Fibroblast of lung (primary cell): ENCODE measurements at regions not wholly inside any gene's neighbourhood (a gene's known extent, or its start where the extent isn't known, plus 50 kb on each side); places are given as distances from the start of the nearest gene placed in this dataset.

ENCODE experiments used
- DNase-seq, 2 donors: peaks; one replicate each; pipeline versions ENCODE4 v3.0.0 to v3.0.0-alpha.2; 2010; ENCODE audit warnings: low read depth in 2 of 2
- H2AFZ ChIP-seq: 2 replicates; pipeline ENCODE4 v1.5.1; 2012; ENCODE audit warnings: low read length, control low read depth, inconsistent platforms
- H3K27ac ChIP-seq: 2 replicates; pipeline ENCODE4 v1.5.1; 2011; ENCODE audit warnings: low read length, control low read depth; ENCODE audit not compliant: insufficient read depth
- H3K27me3 ChIP-seq: 2 replicates; pipeline ENCODE4 v1.5.1; 2011; ENCODE audit warnings: mild to moderate bottlenecking, low read length; ENCODE audit not compliant: control insufficient read depth, insufficient read depth
- H3K36me3 ChIP-seq: 2 replicates; pipeline ENCODE4 v1.5.1; 2011; ENCODE audit warnings: low read length; ENCODE audit not compliant: control insufficient read depth, insufficient read depth
- H3K4me1 ChIP-seq: 2 replicates; pipeline ENCODE4 v1.5.1; 2011; ENCODE audit warnings: low read length; ENCODE audit not compliant: control insufficient read depth, insufficient read depth; ENCODE audit errors: extremely low read depth
- H3K4me2 ChIP-seq: 2 replicates; pipeline ENCODE4 v1.5.1; 2011; ENCODE audit warnings: low read length, control low read depth; ENCODE audit not compliant: insufficient read depth; ENCODE audit errors: extremely low read depth
- H3K4me3 ChIP-seq, 4 experiments: fragments of 200-600 bp in 1 of 4; sonication (generic) in 1 of 4; replicated peaks in 1 of 4; 2 replicates each; pipeline ENCODE4 v1.5.1; 2011 to 2016; ENCODE audit warnings: low read length in 4 of 4, low read depth in 3 of 4, mild to moderate bottlenecking in 3 of 4, control low read depth in 2 of 4, inconsistent platforms in 1 of 4, mixed read lengths in 1 of 4; ENCODE audit not compliant: insufficient read depth in 1 of 4; ENCODE audit errors: control extremely low read depth in 1 of 4
- H3K79me2 ChIP-seq: 2 replicates; pipeline ENCODE4 v1.5.1; 2012; ENCODE audit warnings: mild to moderate bottlenecking, low read length, inconsistent platforms; ENCODE audit not compliant: control insufficient read depth, insufficient read depth
- H3K9ac ChIP-seq: 2 replicates; pipeline ENCODE4 v1.5.1; 2011; ENCODE audit warnings: mild to moderate bottlenecking, low read length, control low read depth; ENCODE audit not compliant: insufficient read depth
- H3K9me3 ChIP-seq: 2 replicates; pipeline ENCODE4 v1.5.1; 2012; ENCODE audit warnings: low read depth, low read length; ENCODE audit not compliant: control insufficient read depth, insufficient read depth
- H4K20me1 ChIP-seq: 2 replicates; pipeline ENCODE4 v1.5.1; 2011; ENCODE audit warnings: low read length; ENCODE audit not compliant: control insufficient read depth, insufficient read depth; ENCODE audit errors: extremely low read depth
- EZH2 ChIP-seq: IDR thresholded peaks from 2 replicates; pipeline ENCODE4 v1.5.1; 2012; ENCODE audit warnings: low read length, control low read depth, mild to moderate bottlenecking; ENCODE audit errors: missing control alignments
- TF ChIP-seq, protein P1 (sequence below), 2 donors: IDR thresholded peaks in 1 of 2; conservative IDR thresholded peaks in 1 of 2; 1 replicate in 1 of 2; 2 replicates in 1 of 2; pipeline ENCODE4 v1.5.1; 2011 to 2012; ENCODE audit warnings: low read length in 2 of 2, control low read depth in 1 of 2, inconsistent platforms in 1 of 2, low read depth in 1 of 2, mild to moderate bottlenecking in 1 of 2

DNA sequence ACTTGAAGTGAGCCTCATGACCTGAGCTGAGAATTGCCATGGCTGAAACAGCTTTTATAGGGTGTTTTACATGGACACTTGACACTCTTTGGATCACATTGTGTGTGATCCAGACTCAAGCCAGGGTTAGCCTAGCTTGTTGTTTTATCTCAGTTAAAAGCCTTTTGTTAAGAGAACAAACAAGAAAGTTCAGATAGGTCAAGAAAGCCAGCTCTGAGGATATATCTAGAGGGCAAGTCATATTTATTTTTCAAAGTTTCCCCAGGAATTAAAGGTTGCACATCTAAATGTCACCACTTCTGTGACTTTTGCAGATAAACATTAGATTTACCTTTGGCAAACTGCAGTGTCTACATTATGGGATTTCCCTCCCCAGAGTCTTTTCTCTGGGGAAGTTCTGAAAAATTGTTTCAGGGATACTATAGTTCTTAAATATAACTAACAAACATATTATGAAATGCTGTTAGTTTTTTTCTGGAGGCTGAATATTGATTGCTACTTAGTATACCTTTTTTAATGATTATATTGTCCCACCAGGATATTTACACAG, 134.5 kb downstream of the C9orf152 start:
- Histone ChIP-seq H3K4me3 (no peak overlapping the region), H3K4me1 (peaks cover 23% of the 10 kb centered on the region), H3K27ac (peak overlapping the region; percentile 22), H3K4me2 (no peak overlapping the region), H4K20me1 (no peaks in the 10 kb centered on the region), H3K79me2 (peaks cover 93% of the 10 kb centered on the region), H3K27me3 (no peaks in the 10 kb centered on the region), H3K9ac (no peak overlapping the region), H3K36me3 (no peaks in the 10 kb centered on the region), H3K9me3 (no peaks in the 10 kb centered on the region), H2AFZ (no peak overlapping the region)
- no peak for DNase-seq
- TF ChIP-seq EZH2 = no peak
- TF ChIP-seq, protein P1, sequence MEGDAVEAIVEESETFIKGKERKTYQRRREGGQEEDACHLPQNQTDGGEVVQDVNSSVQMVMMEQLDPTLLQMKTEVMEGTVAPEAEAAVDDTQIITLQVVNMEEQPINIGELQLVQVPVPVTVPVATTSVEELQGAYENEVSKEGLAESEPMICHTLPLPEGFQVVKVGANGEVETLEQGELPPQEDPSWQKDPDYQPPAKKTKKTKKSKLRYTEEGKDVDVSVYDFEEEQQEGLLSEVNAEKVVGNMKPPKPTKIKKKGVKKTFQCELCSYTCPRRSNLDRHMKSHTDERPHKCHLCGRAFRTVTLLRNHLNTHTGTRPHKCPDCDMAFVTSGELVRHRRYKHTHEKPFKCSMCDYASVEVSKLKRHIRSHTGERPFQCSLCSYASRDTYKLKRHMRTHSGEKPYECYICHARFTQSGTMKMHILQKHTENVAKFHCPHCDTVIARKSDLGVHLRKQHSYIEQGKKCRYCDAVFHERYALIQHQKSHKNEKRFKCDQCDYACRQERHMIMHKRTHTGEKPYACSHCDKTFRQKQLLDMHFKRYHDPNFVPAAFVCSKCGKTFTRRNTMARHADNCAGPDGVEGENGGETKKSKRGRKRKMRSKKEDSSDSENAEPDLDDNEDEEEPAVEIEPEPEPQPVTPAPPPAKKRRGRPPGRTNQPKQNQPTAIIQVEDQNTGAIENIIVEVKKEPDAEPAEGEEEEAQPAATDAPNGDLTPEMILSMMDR (conservative IDR thresholded peaks at IDR 0.05 in 1 of 2, IDR thresholded peaks at IDR 0.05 in 1 of 2; ENCODE audit: low read depth in 1 of 2, low read length in 2 of 2) = no peak

DNA sequence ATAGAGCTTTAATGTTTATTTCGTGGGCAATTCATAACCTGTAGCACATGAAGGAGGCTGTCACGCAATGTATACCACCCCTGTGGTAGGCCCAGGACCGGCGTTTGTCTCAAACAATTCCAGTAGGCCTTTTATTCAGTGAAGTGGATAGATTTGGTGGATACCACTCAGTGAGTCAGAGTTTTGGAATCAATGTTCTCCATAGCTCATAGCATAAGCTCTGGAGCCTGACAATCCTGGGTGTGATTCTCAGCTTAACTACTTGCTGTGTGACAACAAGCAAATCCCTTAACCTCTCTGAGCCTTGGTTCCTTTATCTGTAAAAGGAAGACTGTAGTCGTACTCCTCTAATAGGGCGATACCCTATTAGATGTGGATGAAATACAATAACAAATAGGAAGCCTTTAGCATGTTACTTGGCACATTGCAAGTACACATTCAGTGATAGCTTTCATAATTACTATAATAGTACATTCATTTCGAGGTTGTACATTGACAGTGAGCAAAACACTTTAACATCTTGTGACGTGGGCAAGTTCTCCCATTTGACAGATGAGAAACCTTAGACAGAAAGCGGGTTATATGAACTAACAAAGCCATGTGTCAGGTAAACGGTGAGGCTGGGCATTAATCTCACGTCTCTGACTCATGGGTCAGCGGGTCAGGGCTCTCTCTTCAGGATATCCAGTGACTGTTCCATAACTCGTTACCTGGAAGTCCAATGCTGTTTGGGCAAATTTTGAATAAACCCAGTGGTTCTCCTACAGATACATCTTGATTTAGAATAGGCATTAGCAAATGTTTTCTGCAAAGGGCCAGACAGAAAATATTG, 130.8 kb downstream of the C9orf152 start:
- Histone ChIP-seq H3K79me2 (peaks cover 96% of the 10 kb centered on the region), H3K4me1 (peaks cover 22% of the 10 kb centered on the region), H3K4me2 (peak overlapping the region; percentile 37), H3K9ac (no peak overlapping the region), H3K9me3 (no peaks in the 10 kb centered on the region), H3K27ac (peak overlapping the region; percentile 26), H4K20me1 (peaks cover 6% of the 10 kb centered on the region), H2AFZ (no peak overlapping the region), H3K36me3 (no peaks in the 10 kb centered on the region), H3K4me3 (no peak overlapping the region), H3K27me3 (no peaks in the 10 kb centered on the region)
- peak; percentile 64 to 94 for DNase-seq
- TF ChIP-seq, protein P1 (conservative IDR thresholded peaks at IDR 0.05 in 1 of 2, IDR thresholded peaks at IDR 0.05 in 1 of 2; ENCODE audit: low read depth in 1 of 2, low read length in 2 of 2) = no peak
- TF ChIP-seq EZH2 = no peak

DNA sequence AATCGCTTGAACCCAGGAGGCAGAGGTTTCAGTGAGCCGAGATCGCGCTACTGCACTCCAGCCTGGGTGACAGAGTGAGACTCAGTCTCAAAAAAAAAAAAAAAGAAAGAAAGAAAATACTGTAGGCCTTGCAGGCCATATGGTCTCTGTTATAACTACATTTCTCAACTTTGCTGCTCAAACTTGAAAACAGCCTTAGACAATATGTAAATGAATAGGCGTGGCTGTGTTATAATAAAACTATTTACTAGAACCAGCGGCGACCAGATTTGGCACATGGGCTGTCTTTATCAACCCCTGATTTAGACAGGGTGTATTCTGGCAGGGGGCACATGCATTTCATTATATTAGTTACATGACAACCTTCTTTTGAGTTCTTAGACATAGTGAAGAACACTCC, 130.0 kb downstream of the C9orf152 start:
- Histone ChIP-seq H3K9me3 (no peaks in the 10 kb centered on the region), H3K4me1 (peaks cover 26% of the 10 kb centered on the region), H2AFZ (no peak overlapping the region), H3K36me3 (no peaks in the 10 kb centered on the region), H3K27ac (no peak overlapping the region), H3K27me3 (no peaks in the 10 kb centered on the region), H3K4me2 (no peak overlapping the region), H3K9ac (no peak overlapping the region), H3K4me3 (no peak overlapping the region), H3K79me2 (peaks cover 95% of the 10 kb centered on the region), H4K20me1 (peaks cover 6% of the 10 kb centered on the region)
- TF ChIP-seq EZH2 = no peak
- TF ChIP-seq, protein P1 (conservative IDR thresholded peaks at IDR 0.05 in 1 of 2, IDR thresholded peaks at IDR 0.05 in 1 of 2; ENCODE audit: low read depth in 1 of 2, low read length in 2 of 2) = no peak
- DNase-seq = peak in 1 of 2 donors; percentile 56
